CD4-positive, alpha-beta memory T cell (primary cell): ENCODE measurements at regions not wholly inside any gene's neighbourhood (a gene's known extent, or its start where the extent isn't known, plus 50 kb on each side); places are given as distances from the start of the nearest gene placed in this dataset.
"Not testable (repeated sequence)": the region's sequence is repeated elsewhere in the genome, so short reads cannot be mapped to it uniquely, and the experiment has no call there.

Source experiments
- CTCF ChIA-PET: fragments of 350-600 bp; sonication (Branson Sonifier 250); formaldehyde crosslinking; loops from one replicate; lab custom pipeline; 2021; ENCODE audit warnings: inconsistent platforms; ENCODE audit not compliant: partially characterized antibody; lab: Charles Lee
- POLR2A ChIA-PET: fragments of 350-600 bp; sonication (Branson Sonifier 250); formaldehyde crosslinking; loops from one replicate; lab custom pipeline; 2021; ENCODE audit not compliant: partially characterized antibody; lab: Charles Lee
- DNase-seq, 5 donors: peaks; one replicate each; pipeline versions ENCODE4 v3.0.0 to v3.0.0-alpha.2; 2020 to 2022; ENCODE audit warnings: mixed read lengths in 1 of 5
- H3K27ac ChIP-seq: one replicate; pipeline ENCODE4 v1.7.0; 2013; ENCODE audit warnings: low read depth, low read length
- H3K27me3 ChIP-seq: 2 replicates; pipeline ENCODE4 v1.7.0; 2013; ENCODE audit warnings: mild to moderate bottlenecking, low read length, moderate library complexity; ENCODE audit not compliant: insufficient read depth
- H3K36me3 ChIP-seq: 2 replicates; pipeline ENCODE4 v1.7.0; 2013; ENCODE audit warnings: mild to moderate bottlenecking, low read length, moderate library complexity; ENCODE audit not compliant: insufficient read depth
- H3K4me1 ChIP-seq: 2 replicates; pipeline ENCODE4 v1.7.0; 2013; ENCODE audit warnings: mild to moderate bottlenecking, low read length, moderate library complexity; ENCODE audit not compliant: insufficient read depth
- H3K4me3 ChIP-seq, 2 donors: one replicate each; pipeline ENCODE4 v1.7.0; 2013; ENCODE audit warnings: low read length in 2 of 2, mild to moderate bottlenecking in 1 of 2
- H3K9me3 ChIP-seq, 2 donors: one replicate each; pipeline ENCODE4 v1.7.0; 2013; ENCODE audit warnings: low read length in 2 of 2, control low read depth in 1 of 2; ENCODE audit not compliant: control insufficient read depth in 1 of 2
- H3K27ac Mint-ChIP-seq, 7 donors: one replicate each; pipeline ENCODE4 v1.8.0; 2020 to 2021; ENCODE audit warnings: mixed read lengths in 7 of 7, mild to moderate bottlenecking in 6 of 7, inconsistent platforms in 3 of 7, moderate library complexity in 3 of 7
- H3K27me3 Mint-ChIP-seq, 2 donors: one replicate each; pipeline ENCODE4 v1.8.0; 2020 to 2021; ENCODE audit warnings: mixed read lengths in 2 of 2
- H3K36me3 Mint-ChIP-seq, 2 donors: one replicate each; pipeline ENCODE4 v1.8.0; 2020 to 2021; ENCODE audit warnings: mixed read lengths in 2 of 2, inconsistent platforms in 1 of 2, mild to moderate bottlenecking in 1 of 2
- H3K4me1 Mint-ChIP-seq, 4 donors: one replicate each; pipeline ENCODE4 v1.8.0; 2020 to 2021; ENCODE audit warnings: mixed read lengths in 4 of 4, mild to moderate bottlenecking in 1 of 4
- H3K4me3 Mint-ChIP-seq, 8 donors: one replicate each; pipeline ENCODE4 v1.8.0; 2020 to 2021; ENCODE audit warnings: mixed read lengths in 8 of 8, mild to moderate bottlenecking in 7 of 8, moderate library complexity in 6 of 8, inconsistent platforms in 3 of 8
- H3K9me3 Mint-ChIP-seq, 8 donors: one replicate each; pipeline ENCODE4 v1.8.0; 2020 to 2021; ENCODE audit warnings: mixed read lengths in 8 of 8, mild to moderate bottlenecking in 5 of 8, inconsistent platforms in 3 of 8, moderate library complexity in 1 of 8
- intact Hi-C: fragments of 100-400 bp; cut with micrococcal nuclease; formaldehyde crosslinking; loops from one replicate; pipeline ENCODE4 v1.15.1; 2023

DNA sequence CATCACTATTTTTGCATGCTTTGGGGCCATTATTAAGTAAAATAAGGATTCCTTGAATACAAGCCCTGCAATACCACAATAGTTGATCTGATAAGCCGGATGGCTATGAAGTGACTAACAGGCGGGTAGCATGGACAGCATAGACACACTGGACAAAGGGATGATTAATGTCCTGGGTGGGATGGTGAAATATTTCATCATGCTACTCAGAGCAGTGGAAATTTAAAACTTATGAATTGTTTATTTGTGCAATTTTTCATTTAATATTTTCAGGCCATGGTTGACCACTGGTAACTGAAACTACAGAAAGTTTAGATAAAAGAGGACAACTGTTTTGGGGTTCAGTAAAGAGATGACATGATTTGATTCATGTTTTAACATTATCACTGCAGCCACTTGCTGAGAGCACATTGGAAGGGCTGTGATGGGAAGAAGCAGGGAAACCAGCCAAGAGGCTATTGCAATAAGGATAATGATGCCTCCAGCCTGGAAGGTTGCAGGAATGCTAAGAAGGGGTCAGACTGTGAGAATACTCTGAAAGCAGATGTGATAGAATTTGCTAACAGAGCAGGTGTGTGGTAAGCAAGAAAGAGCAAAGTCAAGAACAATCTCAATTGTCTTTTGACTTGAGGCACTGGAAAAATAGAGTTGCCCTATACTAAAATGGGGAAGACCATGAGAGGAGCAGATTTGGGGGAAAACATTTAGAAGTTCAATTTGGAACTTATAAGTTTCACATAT lies 62.5 kb upstream of the TNFSF4 start:
- no peak overlapping the region for H3K4me3 ChIP-seq
- ChIA-PET CTCF (no interaction called here), POLR2A (no interaction called here)
- intact Hi-C loops = no loop called here
- no peaks in the 10 kb centered on the region for H3K27me3 Mint-ChIP-seq
- no peak overlapping the region for H3K27ac ChIP-seq
- peaks cover 0 to 4% (median 4%) of the 10 kb centered on the region in 4 donors for H3K4me1 Mint-ChIP-seq
- H3K4me1 ChIP-seq = no peaks in the 10 kb centered on the region
- no peaks in the 10 kb centered on the region for H3K9me3 ChIP-seq
- no peak for DNase-seq
- peaks cover 0 to 2% (median 0%) of the 10 kb centered on the region in 8 donors for H3K9me3 Mint-ChIP-seq
- H3K4me3 Mint-ChIP-seq = no peak overlapping the region
- no peaks in the 10 kb centered on the region for H3K27me3 ChIP-seq
- H3K27ac Mint-ChIP-seq = no peak overlapping the region
- no peaks in the 10 kb centered on the region for H3K36me3 Mint-ChIP-seq
- H3K36me3 ChIP-seq = no peaks in the 10 kb centered on the region

GRCh38 chr1:173270243-173270642 lies 63.1 kb upstream of the TNFSF4 start:
- DNase-seq = no peak
- ChIA-PET CTCF (no interaction called here), POLR2A (no interaction called here)
- Mint-ChIP-seq H3K27me3 (no peaks in the 10 kb centered on the region), H3K4me3 (no peak overlapping the region), H3K27ac (no peak overlapping the region), H3K36me3 (no peaks in the 10 kb centered on the region), H3K4me1 (peaks cover 0 to 4% (median 4%) of the 10 kb centered on the region in 4 donors), H3K9me3 (peaks cover 0 to 2% (median 0%) of the 10 kb centered on the region in 8 donors)
- H3K4me1 ChIP-seq = no peaks in the 10 kb centered on the region
- H3K4me3 ChIP-seq = no peak overlapping the region
- no peaks in the 10 kb centered on the region for H3K9me3 ChIP-seq
- no peaks in the 10 kb centered on the region for H3K36me3 ChIP-seq
- H3K27ac ChIP-seq = no peak overlapping the region
- intact Hi-C loops = no loop called here
- no peaks in the 10 kb centered on the region for H3K27me3 ChIP-seq

GRCh38 chr1:173271021-173271420 lies 63.9 kb upstream of the TNFSF4 start:
- H3K4me1 ChIP-seq, H3K4me3 ChIP-seq, H3K4me1 Mint-ChIP-seq, H3K9me3 ChIP-seq, H3K4me3 Mint-ChIP-seq, H3K9me3 Mint-ChIP-seq, H3K27me3 Mint-ChIP-seq, DNase-seq, H3K27ac Mint-ChIP-seq, H3K36me3 ChIP-seq, intact Hi-C loops, H3K36me3 Mint-ChIP-seq, CTCF ChIA-PET, H3K27ac ChIP-seq, H3K27me3 ChIP-seq, POLR2A ChIA-PET: not testable (repeated sequence)

- ChIA-PET CTCF (interaction anchor here (1.4 kb wide), 1 partner anchor 20 kb away, joined by 3 read pairs; no protein-coding TSS in a partner anchor), POLR2A (no interaction called here)
Observed at GRCh38 chr1:173275496-173275895, 68.4 kb upstream of the TNFSF4 start.

GRCh38 chr1:173276922-173277800 lies 70.0 kb upstream of the TNFSF4 start:
- ChIA-PET CTCF (interaction anchor here (0.9 kb wide), 1 partner anchor 9 kb away, joined by 3 read pairs; no protein-coding TSS in a partner anchor), POLR2A (no interaction called here)
- Histone ChIP-seq H3K27me3 (no peaks in the 10 kb centered on the region), H3K36me3 (no peaks in the 10 kb centered on the region), H3K9me3 (no peaks in the 10 kb centered on the region), H3K27ac (no peak overlapping the region), H3K4me3 (no peak overlapping the region), H3K4me1 (no peaks in the 10 kb centered on the region)
- Mint-ChIP-seq H3K36me3 (no peaks in the 10 kb centered on the region), H3K4me3 (no peak overlapping the region), H3K9me3 (peaks cover 0 to 6% (median 0%) of the 10 kb centered on the region in 8 donors), H3K27ac (no peak overlapping the region), H3K27me3 (no peaks in the 10 kb centered on the region), H3K4me1 (peaks cover 0 to 1% (median 0%) of the 10 kb centered on the region in 4 donors)
- DNase-seq = no peak
- intact Hi-C loops = no loop called here

More at GRCh38 chr1:173275496-173275895, 68.4 kb upstream of the TNFSF4 start:
- Mint-ChIP-seq H3K36me3 (no peaks in the 10 kb centered on the region), H3K27me3 (no peaks in the 10 kb centered on the region), H3K4me3 (no peak overlapping the region), H3K4me1 (peaks cover 0 to 1% (median 0%) of the 10 kb centered on the region in 4 donors), H3K27ac (no peak overlapping the region), H3K9me3 (peaks cover 0 to 6% (median 0%) of the 10 kb centered on the region in 8 donors)
- H3K4me1 ChIP-seq = no peaks in the 10 kb centered on the region
- H3K9me3 ChIP-seq = no peaks in the 10 kb centered on the region
- no peaks in the 10 kb centered on the region for H3K36me3 ChIP-seq
- H3K27ac ChIP-seq = no peak overlapping the region
- no peaks in the 10 kb centered on the region for H3K27me3 ChIP-seq
- intact Hi-C loops = no loop called here
- DNase-seq = no peak
- H3K4me3 ChIP-seq = no peak overlapping the region

DNA sequence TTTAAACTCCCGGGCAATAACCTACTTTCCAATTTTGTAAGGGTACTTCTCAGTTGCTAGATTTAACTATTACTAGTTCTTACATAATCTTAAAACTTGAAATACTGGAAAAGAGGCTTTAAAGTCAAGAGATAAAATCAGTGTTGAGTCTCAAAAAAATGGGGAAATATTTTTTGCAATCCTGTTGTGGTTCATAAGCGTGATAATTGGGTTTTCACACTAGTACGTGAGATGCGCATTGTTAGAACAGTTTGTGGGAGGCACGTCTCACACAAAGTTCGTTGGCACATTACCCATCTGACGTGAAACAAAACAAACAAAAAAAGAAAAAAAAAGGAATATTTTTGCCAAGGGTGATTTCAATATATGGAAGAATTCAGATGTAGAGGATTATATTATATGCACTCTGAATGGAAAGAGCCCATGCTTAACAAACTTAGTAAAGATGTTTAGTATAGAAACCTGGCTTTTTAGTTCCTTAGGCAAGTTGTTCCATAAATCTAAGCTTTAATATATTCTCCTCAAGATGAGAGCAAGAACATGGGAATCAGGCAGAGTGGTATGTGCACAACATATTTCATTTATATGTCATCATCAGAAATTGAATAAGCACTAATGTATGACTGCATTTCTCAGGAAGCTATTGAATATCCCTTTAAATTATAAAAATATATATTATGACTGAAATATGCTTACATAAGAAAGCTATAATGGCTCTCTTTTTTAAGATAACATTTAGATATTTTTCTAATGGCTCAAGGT lies 73.9 kb upstream of the TNFSF4 start:
- CTCF ChIA-PET = no interaction called here
- Histone ChIP-seq H3K4me1 (no peaks in the 10 kb centered on the region), H3K36me3 (no peaks in the 10 kb centered on the region), H3K4me3 (no peak overlapping the region), H3K27ac (no peak overlapping the region), H3K27me3 (no peaks in the 10 kb centered on the region), H3K9me3 (no peaks in the 10 kb centered on the region)
- intact Hi-C loops = no loop called here
- Mint-ChIP-seq H3K4me1 (peaks cover 0 to 1% (median 0%) of the 10 kb centered on the region in 4 donors), H3K9me3 (peaks cover 0 to 4% (median 0%) of the 10 kb centered on the region in 8 donors), H3K27me3 (no peaks in the 10 kb centered on the region), H3K27ac (no peak overlapping the region), H3K4me3 (no peak overlapping the region), H3K36me3 (peaks cover 0 to 4% of the 10 kb centered on the region in 2 donors)
- POLR2A ChIA-PET = no interaction called here
- no peak for DNase-seq

- H3K36me3 ChIP-seq = no peaks in the 10 kb centered on the region
- Mint-ChIP-seq H3K9me3 (peaks cover 0 to 4% (median 0%) of the 10 kb centered on the region in 8 donors), H3K27me3 (no peaks in the 10 kb centered on the region), H3K27ac (no peak overlapping the region), H3K36me3 (peaks cover 1 to 8% of the 10 kb centered on the region in 2 donors), H3K4me3 (no peak overlapping the region), H3K4me1 (peaks cover 0 to 1% (median 0%) of the 10 kb centered on the region in 4 donors)
- no peak overlapping the region for H3K4me3 ChIP-seq
- ChIA-PET POLR2A (no interaction called here), CTCF (no interaction called here)
- no peaks in the 10 kb centered on the region for H3K9me3 ChIP-seq
- intact Hi-C loops = no loop called here
- H3K4me1 ChIP-seq = no peaks in the 10 kb centered on the region
- no peak for DNase-seq
- H3K27ac ChIP-seq = no peak overlapping the region
- H3K27me3 ChIP-seq = no peaks in the 10 kb centered on the region
Observed at GRCh38 chr1:173285048-173285447, 77.9 kb upstream of the TNFSF4 start.
